HG03354 (cell line): ENCODE measurements at regions not wholly inside any gene's neighbourhood (a gene's known extent, or its start where the extent isn't known, plus 50 kb on each side); places are given as distances from the start of the nearest gene placed in this dataset.

ENCODE experiments used
- ATAC-seq: cut with Tn5 transposase; IDR thresholded peaks from one replicate; pipeline ENCODE4 v1.9.1; 2021; ENCODE audit warnings: mild to moderate bottlenecking; ENCODE audit not compliant: unreplicated experiment, poor library complexity, severe bottlenecking

DNA sequence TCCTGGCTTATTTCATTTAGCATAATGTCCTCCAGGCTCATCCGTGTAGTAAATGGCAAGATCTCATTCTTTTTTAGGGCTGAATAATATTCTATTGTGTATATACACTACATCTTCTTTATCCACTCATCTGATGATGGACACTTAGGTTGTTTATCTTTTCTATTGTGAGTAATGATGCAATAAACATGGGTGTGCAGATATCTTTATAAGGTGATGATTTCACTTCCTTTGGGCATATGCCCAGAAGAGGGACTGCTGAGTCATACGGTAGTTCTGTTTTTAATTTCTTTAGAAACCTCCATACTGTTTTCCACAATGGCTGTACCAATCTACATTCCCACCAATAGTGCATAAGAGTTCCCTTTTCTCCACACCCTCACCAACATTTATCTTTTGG, 317.6 kb upstream of the CNKSR2 start:
- ATAC-seq = no peak

DNA sequence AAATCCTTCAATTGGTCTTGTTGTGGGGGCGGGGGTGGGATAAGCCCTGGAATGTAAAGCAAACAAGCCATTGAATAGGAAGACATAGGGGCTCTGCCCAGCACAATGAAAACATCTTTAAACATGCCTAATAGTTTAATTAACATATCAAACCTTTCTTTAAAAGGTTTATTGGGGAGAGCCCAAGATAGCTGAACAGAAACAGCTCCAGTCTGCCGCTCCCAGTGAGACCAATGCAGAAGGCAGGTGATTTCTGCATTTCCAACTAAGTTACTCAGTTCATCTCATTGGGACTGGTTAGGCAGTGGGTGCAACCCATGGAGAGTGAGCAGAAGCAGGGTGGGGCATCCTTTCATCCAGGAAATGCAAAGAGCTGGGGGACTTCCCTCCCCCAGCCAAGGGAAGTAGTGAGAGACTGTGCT, 327.2 kb upstream of the CNKSR2 start:
- ATAC-seq = no peak

DNA sequence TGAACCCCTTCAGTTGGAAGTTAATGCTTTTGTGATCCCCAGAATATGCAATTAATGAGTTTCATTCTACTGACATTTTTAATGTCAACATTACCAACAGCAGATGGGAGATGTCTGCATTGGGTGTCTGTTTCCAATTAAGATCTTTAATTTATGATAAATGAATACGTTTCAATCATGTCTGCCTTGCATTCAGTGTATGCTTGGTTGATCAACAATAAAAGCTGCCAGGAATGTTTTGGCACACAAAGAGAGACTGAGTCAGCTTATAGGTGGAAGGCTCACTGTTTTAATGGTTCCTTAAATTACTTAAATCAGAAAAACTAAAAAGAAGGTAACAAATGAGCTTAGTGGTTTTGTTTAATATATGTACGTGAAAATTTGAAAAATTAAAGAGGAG, 359.9 kb upstream of the CNKSR2 start:
- ATAC-seq = no peak

DNA sequence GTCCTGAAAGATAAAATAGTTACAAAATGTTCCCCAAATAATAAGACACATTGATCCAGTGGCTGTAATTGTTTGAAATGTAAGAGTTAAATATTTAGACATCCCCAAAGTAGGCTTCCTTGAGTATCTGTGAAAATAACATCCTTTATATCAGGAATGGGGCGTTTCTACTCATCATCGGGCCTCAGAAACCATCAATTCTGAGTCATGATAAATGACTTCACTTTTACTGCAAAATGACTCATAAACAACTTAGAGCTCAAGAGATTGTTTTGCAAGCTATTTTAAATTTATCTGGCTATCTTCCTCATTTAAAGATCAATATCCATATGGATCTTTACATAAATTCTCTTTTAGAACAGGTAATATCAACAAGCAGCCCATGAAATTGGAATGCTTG, 369.4 kb upstream of the CNKSR2 start:
- no peak for ATAC-seq

DNA sequence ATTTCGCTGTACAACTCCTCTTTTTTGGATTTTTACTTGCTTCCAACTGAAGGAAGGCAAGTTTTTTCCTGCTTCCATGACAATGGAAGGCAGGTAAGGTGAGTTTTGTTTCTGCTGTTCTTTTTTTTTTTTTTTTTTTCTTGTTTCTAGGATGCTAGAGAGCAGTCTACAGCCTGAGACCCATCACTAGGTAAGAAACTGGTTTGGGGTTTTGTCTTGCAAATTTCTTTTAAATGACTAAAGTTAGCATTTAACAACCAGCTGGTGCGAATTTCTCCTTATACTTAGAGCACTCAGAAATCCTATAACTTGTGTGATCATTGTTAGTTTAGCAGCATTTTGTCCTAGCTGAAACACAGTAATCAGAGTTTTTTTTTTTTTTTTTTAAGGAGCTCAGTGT, 378.4 kb upstream of the CNKSR2 start:
- ATAC-seq = no peak

DNA sequence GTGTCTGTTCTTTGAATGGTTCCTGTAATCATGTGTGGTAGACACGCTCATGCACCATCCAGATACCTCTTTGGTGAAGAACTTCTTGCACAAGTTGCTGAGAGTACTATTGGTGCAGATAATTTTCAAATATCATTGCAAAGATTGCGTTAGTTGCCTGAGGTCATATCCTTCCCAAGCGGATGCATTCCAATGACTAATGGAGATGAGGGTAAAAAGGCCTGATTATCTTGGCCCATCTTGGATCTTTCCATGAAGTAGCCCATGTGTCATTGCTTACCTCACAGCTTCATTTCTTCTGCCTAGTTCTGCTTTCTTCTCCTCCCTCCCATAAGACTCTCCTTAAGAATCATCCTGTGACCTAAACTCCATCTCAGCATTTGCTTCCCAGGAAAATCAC, 384.9 kb upstream of the CNKSR2 start:
- ATAC-seq = no peak

DNA sequence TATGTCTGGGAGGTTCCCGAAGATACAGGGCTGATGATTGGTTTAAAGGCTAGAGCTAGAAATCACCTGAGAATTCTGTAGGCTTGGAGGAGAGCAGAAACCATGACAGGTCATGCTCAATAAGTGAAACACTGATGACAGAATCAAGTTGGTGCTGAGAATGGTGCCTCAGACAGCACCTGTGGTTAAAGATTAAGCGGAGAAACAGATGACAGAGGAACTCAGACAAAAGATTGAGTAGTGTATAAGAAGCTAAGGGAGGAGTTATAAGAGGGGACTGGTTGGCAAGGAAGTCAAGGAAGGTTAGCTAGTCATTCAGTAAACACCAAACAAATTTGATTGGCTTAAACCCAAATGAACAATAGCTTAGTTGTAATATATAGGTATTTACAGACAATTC, 385.4 kb upstream of the CNKSR2 start:
- ATAC-seq = no peak

DNA sequence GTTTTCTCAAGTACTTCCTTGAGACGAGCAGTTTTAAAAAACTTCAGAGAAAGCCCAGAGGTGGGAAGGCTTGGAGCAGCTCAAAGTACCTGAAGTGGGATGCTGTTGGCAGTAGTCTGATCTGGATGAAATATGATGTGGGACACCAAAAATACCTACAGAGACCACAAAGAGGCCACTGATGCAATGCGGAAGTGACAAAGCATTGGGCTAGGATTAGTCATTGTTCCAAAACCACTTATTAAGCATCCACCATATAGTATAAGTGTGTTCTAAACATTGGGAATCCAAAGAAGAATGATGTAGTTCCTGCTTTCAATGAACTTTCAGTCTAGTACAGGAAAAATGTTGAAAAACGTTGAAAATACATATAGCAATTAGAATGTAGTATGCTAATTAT, 386.1 kb upstream of the CNKSR2 start:
- ATAC-seq = no peak

DNA sequence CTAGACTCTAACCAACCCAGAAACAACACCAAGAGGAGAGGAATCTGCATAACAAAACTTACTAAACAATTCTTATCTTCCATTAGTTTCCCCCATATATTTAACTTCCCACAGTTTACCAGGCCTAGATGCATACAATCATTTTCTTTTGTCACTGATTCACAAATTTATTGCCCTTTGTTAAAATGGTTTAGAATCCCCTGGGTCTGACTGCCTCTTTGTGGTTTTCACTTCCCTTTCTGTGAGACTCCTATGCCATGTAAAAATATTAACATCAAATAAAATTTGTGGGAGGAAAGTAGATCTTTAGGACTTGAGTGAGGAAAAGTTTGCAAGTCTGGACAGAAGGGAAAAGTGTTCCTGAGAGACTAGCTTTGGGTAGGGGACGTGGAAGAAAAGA, 393.8 kb upstream of the CNKSR2 start:
- peak; percentile 55 for ATAC-seq

DNA sequence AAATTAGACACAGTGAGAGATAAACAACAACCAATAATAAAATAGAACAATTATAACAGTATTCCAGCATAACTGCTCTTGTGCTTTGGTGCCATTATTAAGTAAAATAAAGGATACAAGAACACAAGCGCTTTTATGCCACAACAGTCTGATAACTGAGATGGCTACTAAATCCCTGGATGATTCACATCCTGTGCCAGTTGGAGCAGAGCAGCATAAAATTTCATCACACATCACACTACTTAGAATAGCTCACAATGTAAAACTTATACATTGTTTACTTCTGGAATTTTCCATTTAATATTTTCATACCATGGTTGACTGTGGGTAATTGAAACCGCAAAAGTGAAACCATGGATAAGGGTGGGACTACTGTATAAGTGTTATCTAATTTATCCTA, 399.9 kb upstream of the CNKSR2 start:
- ATAC-seq = no peak

DNA sequence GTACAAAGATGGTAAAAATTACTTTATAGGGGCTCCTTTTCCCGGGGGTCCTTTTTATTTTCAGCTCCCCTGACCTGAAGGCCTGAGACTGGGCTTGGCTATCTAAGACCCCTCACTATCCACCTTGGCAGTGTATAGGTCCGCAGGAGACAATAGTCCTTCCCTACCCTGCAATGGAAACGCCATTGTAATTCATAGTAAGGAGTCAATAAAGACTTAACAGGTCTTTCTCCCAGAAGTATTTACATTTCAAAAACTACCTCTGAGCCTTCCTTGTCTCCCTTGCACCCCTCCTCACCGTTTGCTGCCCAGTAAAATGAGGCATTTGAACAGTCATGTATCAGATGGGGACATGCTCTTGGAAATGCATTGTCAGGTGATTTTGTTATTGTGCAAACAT, 401.2 kb upstream of the CNKSR2 start:
- ATAC-seq = no peak

DNA sequence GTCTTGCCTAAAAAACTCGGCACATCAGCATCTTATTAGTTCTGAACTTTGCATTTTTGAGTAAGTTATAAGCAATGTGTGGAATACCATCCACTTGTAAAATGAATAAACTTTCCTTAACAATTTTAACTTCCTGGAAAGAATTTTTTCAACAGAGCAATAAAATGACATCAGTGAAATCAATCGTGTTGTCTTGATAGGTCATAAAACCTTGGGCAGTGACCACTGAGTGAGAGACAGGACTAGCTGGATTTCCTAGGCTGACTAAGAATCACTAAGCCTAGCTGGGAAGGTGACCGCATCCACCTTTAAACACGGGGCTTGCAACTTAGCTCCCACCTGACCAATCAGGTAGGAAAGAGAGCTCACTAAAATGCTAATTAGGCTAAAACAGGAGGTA, 403.0 kb upstream of the CNKSR2 start:
- no peak for ATAC-seq

DNA sequence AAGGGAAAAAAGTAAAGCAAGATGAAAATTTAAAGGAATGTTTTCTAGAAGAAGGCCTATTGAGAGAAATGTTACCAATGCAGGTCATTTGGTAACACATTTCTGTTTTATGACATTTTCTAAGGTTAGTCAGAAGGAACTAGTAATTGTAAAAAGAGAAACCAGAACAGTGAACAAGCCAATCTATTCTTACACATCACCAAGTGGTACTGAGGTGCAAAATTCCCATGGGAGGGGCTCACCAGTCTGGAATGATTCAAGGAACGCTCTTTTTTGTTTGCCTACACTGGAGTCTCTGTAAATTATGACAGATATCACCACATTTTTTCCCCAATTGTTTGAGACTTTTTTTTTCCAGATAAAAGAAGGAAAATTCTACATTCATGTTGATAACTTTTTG, 404.7 kb upstream of the CNKSR2 start:
- ATAC-seq = no peak

DNA sequence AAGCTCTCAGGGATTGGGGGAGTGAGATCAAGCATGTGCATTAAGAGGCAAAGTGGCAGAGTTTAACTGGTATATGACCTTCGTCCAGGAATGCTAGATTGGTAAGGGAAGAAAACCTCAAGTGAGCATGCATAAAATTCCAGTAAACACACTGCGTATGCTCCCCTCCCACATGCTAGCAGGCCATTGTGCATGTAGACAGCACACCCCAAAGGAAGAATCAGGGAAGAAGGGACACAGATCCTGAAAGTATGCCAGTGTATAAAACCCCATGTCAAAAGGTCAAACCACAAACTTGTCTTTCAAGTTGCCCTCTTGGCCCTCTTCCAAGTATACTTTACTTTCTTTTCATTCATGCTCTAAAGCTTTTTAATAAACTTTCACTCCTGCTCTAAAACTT, 405.2 kb upstream of the CNKSR2 start:
- no peak for ATAC-seq

DNA sequence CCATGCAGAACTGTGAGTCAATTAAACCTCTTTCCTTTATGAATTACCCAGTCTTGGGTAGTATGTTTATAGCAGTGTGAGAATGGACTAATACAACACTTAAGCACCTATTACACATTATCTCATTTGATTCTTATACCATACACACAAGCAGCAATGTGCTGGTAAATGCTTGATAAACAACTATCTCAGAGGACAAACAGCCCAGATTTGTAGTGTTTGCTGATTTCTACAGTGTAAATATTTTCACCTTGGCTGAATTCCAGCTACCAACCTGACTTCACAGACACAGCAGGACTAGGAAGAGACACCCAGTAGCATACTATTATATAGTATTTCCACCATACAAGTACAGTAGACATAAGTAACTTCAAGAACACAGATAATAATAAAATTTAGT, 406.5 kb upstream of the CNKSR2 start:
- ATAC-seq = no peak

DNA sequence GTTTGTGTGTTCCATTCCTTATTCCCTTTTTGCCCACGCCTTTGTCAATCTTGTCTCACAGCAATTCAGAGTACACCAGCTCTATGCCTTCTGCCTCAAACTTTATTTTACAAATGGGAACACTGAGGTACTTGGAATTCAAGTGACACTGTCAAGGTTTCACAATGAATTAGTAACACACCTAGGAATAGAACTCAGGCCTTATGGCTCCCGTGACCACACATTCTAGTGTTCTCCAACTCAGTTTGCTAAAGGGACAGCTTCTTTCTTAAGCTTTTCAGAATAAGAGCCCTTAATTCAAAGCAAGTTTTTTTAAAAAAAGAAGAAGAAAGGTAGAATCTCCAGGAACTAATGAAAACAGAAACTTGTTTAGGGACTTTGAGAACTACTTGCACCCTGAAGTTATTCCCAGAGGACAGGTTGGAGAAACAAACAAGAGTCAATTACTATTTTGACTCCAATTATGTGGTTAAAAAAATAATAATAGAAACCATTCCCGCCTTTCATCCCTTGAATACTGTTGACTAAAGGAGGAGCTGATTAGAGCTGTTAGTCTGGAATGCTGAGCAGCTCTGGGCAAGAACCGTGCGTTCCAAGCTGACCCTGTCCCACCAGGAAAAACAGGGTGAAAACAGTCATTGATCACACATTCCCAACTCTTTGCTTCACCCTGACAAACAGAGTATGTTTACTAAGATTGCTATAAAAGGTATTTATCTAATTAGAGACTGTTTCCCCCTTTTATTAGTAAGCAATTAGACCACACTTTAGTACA, 408.8 kb upstream of the CNKSR2 start:
- no peak for ATAC-seq

DNA sequence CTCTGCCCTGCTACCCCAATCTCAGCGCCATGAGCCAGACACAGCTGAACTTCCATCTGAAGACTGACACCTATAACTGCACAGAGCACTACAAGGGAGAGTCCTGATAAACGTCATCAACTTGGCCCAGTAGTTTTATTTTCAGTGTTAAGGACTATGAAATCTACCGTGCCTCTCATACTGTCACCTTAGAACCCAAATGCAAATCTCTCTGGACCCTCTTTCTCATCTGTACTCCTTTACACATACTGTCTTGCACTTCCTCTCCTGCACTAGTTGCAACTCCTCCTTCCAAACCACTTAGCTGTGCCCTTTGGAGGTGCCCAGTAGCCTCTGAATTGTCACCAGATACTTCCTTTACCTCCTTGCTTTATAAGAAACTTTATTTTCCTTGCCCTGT, 420.2 kb upstream of the CNKSR2 start:
- ATAC-seq = no peak

DNA sequence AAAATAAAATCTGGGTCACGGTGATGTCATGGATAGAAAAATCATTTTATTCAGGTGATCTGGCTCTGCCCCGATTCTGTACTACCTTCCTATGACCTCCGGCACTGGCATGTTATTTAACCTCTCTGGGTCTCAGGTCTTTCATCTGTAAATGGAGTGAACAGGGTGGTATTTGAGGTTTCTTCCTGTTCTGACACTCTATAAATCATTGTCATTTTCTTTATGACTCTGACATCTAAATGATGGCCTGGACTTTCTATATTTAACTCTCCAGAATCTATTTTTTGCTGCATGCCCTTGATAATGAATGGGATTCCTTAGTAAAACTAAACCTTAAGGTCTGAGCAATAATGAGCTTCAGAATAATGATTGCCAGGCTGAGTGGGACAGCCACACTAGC, 422.0 kb upstream of the CNKSR2 start:
- no peak for ATAC-seq

DNA sequence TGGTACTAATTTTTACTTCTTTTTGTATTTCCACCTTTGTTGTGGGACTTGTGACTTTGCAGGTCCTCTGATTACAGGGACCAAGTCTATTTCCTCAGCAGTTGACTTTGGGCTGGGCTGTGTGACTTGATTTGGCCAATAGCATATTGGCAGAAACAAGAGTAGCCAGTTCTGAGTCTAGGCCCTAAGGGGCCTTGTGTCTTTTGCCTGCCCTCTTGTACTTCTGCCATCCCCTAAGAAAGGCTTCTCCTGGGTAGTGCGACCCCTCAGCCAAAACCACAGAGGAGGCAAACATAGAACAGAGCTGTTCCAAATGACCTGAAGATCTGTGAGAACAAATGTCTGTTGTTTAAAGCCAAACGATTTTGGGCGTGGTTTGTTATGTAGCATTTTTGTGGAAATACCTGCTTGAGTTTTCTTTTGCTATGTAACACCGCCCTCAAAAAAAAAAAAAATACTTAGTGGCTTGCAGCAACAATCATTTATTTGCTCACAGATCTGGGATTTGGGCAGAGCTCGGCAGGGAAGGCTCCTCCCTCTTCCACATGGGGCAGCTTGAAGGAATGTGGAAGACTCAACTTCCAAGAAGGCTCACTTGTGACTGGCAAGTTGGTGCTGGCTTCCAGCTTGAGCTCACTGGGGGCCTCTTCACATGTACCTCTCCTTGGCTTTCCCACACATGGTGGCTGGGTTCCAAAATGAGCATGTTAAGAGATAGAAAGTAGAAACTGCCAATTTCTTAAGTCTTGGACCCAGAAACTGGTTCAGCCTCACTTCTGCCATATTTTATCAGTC, 423.0 kb upstream of the CNKSR2 start:
- no peak for ATAC-seq

DNA sequence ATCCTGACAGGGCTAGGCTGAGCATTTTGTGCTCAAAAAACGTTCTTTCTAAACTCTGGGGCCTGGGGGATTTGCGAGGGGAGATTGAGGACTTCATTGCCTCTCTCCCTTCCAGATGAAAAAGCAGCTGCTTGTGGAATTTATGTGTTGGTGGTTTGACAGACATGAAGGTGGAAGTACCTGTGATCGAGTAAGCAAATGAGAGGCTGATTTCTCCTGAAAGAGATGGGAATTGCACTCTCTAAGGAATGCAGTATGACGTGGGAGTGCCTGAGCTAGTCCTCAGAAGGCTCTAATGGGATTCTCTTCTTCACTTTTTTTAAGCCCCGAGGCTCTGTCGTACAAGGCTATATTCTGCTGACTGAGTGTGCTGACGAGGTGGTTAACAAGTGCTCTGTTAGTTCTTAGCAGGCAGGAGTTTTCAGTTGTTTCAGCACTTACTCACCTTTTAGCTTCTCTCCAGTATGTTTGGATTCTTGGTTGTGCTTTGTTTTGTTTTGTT, 426.8 kb upstream of the CNKSR2 start:
- ATAC-seq = no peak

DNA sequence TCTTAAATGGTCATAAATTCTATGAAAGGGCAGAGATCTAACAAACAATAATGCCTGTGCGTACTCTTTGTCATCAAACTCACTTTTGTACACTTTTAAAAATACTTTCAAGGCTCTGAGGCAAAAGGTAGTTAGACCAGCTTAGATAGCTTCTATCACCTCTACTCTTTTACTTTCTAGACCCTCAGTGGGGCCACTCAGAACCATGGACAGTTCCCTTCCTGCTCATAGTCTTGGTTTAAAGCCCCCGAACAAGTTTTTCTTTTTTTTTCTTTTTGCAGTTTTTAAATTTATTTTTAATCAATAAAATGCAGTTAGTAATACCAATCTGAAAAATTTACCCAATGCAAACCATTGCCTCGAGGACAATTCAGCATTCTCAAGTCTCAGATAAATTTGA, 460.5 kb upstream of the CNKSR2 start:
- no peak for ATAC-seq
